ENCODE measurements at regions not wholly inside any gene's neighbourhood (a gene's known extent, or its start where the extent isn't known, plus 50 kb on each side); places are given as distances from the start of the nearest gene placed in this dataset.

GRCh38 chr7:155918720-155919390 lies 106.6 kb upstream of the SHH start:
- ChIA-PET POLR2A (interaction anchor here (0.6 kb wide), 1 partner anchor 49 kb away, joined by 14 read pairs; no protein-coding TSS in a partner anchor), CTCF (no interaction called here)
- H3K36me3 ChIP-seq (ENCODE audit: control insufficient read depth in 2 of 2, extremely low read depth in 1 of 2, insufficient read depth in 2 of 2, low read length in 2 of 2) = no peaks in the 10 kb centered on the region
- H3K27ac ChIP-seq (ENCODE audit: insufficient read depth, low read depth, low read length) = peak overlapping the region; percentile 10
- H2AFZ ChIP-seq (ENCODE audit: low read depth, low read length) = no peak overlapping the region
- TF ChIP-seq JUN (IDR thresholded peaks at IDR 0.05; ENCODE audit: borderline replicate concordance, insufficient read depth, insufficient read length, low read depth) (peak; percentile 14), FOS (IDR thresholded peaks at IDR 0.05; ENCODE audit: borderline replicate concordance, insufficient read depth, low read length) (peak; percentile 17), GATA2 (IDR thresholded peaks at IDR 0.05; ENCODE audit: insufficient read depth, insufficient read length, low read depth, low read length) (no peak)
- no peaks in the 10 kb centered on the region for H4K20me1 ChIP-seq (replicated peaks; ENCODE audit: control insufficient read depth, extremely low read depth, insufficient read depth, low read length)
- H3K9me1 ChIP-seq (replicated peaks; ENCODE audit: control insufficient read depth, extremely low read depth, insufficient read depth, low read length) = no peaks in the 10 kb centered on the region
- no peak overlapping the region for H3K4me2 ChIP-seq (ENCODE audit: insufficient read depth, low read length)
- no peak overlapping the region for H3K4me3 ChIP-seq (replicated peaks in 1 of 3; ENCODE audit: insufficient read depth in 1 of 3, low read depth in 1 of 3, low read length in 3 of 3)
- no peak overlapping the region for H3K9ac ChIP-seq (replicated peaks; ENCODE audit: extremely low read depth, insufficient read depth, low read length)
- H3K4me1 ChIP-seq (ENCODE audit: control insufficient read depth, extremely low read depth, insufficient read depth, low read length) = peaks cover 2% of the 10 kb centered on the region
- FAIRE-seq (peak; percentile 8), DNase-seq (ENCODE audit: low read depth, low spot score) (peak; percentile 48)
- H3K9me3 ChIP-seq (replicated peaks; ENCODE audit: control insufficient read depth, insufficient read depth, low read length) = no peaks in the 10 kb centered on the region
- H3K27me3 ChIP-seq (ENCODE audit: control insufficient read depth in 2 of 2, insufficient read depth in 2 of 2, low read length in 2 of 2) = no peaks in the 10 kb centered on the region
- dilution Hi-C loops (cut with MboI; ENCODE audit: extremely low pct_ligation_motif_present, low sequenced_read_pairs) = no loop called here
- intact Hi-C loops (cut with micrococcal nuclease) = loop anchor here (1.0 kb wide), 2 partner anchors 32 to 43 kb away; no protein-coding TSS in a partner anchor
- no TSS peak for BruUV-seq (replicated peaks)
- H3K79me2 ChIP-seq (ENCODE audit: control insufficient read depth, insufficient read depth, low read length) = no peaks in the 10 kb centered on the region

DNA sequence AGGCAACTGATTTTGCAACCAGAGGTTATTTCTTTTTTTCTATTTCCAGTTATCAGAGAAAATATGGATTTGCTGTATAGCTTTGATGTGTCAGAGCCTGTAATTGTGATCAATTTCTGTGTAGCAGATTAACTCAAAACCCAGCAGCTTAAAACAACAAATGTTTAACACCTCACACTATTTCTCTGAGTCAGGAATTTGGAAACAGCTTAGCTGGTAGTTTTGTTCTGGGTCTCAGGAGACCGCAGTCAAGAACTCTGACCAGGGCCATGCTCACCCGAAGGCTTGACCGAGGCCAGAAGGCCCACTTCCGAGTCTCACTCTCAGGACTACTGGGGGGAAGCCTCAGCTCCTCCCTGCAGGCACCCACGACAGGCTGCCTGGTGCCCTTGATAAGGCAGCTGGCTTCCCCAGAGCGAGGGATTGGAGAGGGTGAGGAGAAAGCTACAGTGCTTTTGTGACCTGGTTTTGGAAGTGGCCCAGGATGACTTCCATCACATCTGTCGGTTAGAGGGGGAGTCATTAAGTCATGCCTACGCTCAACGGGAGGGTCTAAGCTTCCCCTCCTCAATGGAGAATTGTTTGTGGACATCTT lies 105.7 kb upstream of the SHH start:
- Histone ChIP-seq H3K27ac (ENCODE audit: insufficient read depth, low read depth, low read length) (no peak overlapping the region), H3K9me1 (replicated peaks; ENCODE audit: control insufficient read depth, extremely low read depth, insufficient read depth, low read length) (no peaks in the 10 kb centered on the region), H4K20me1 (replicated peaks; ENCODE audit: control insufficient read depth, extremely low read depth, insufficient read depth, low read length) (no peaks in the 10 kb centered on the region), H3K4me1 (ENCODE audit: control insufficient read depth, extremely low read depth, insufficient read depth, low read length) (peaks cover 2% of the 10 kb centered on the region), H3K79me2 (ENCODE audit: control insufficient read depth, insufficient read depth, low read length) (no peaks in the 10 kb centered on the region), H3K9me3 (replicated peaks; ENCODE audit: control insufficient read depth, insufficient read depth, low read length) (no peaks in the 10 kb centered on the region), H3K4me2 (ENCODE audit: insufficient read depth, low read length) (no peak overlapping the region), H2AFZ (ENCODE audit: low read depth, low read length) (no peak overlapping the region), H3K36me3 (ENCODE audit: control insufficient read depth in 2 of 2, extremely low read depth in 1 of 2, insufficient read depth in 2 of 2, low read length in 2 of 2) (no peaks in the 10 kb centered on the region), H3K4me3 (replicated peaks in 1 of 3; ENCODE audit: insufficient read depth in 1 of 3, low read depth in 1 of 3, low read length in 3 of 3) (no peak overlapping the region), H3K27me3 (ENCODE audit: control insufficient read depth in 2 of 2, insufficient read depth in 2 of 2, low read length in 2 of 2) (no peaks in the 10 kb centered on the region), H3K9ac (replicated peaks; ENCODE audit: extremely low read depth, insufficient read depth, low read length) (no peak overlapping the region)
- ChIA-PET CTCF (no interaction called here), POLR2A (no interaction called here)
- FAIRE-seq (no peak), DNase-seq (ENCODE audit: low read depth, low spot score) (no peak)
- dilution Hi-C loops (cut with MboI; ENCODE audit: extremely low pct_ligation_motif_present, low sequenced_read_pairs) = no loop called here
- intact Hi-C loops (cut with micrococcal nuclease) = no loop called here
- no TSS peak for BruUV-seq (replicated peaks)
- TF ChIP-seq MYC (IDR thresholded peaks at IDR 0.05; ENCODE audit: low read depth, low read length) = no peak
- TF ChIP-seq EZH2 (IDR thresholded peaks at IDR 0.05; ENCODE audit: borderline replicate concordance, low read depth, low read length, severe bottlenecking) = no peak
- no peak for TF ChIP-seq FOS (IDR thresholded peaks at IDR 0.05; ENCODE audit: borderline replicate concordance, insufficient read depth, low read length)
- TF ChIP-seq JUN (IDR thresholded peaks at IDR 0.05; ENCODE audit: borderline replicate concordance, insufficient read depth, insufficient read length, low read depth) = no peak
- no peak for TF ChIP-seq GATA2 (IDR thresholded peaks at IDR 0.05; ENCODE audit: insufficient read depth, insufficient read length, low read depth, low read length)
- no peak for TF ChIP-seq POLR2A (IDR thresholded peaks at IDR 0.05; ENCODE audit: low read depth, low read length)
- no peak for TF ChIP-seq MAX (IDR thresholded peaks at IDR 0.05; ENCODE audit: insufficient read depth, insufficient read length)
- no peak for TF ChIP-seq CTCF (IDR thresholded peaks at IDR 0.05; ENCODE audit: extremely low read depth in 1 of 2, insufficient read depth in 1 of 2, low read depth in 1 of 2, low read length in 2 of 2)
- no peak for TF ChIP-seq POLR2AphosphoS5 (IDR thresholded peaks at IDR 0.05; ENCODE audit: insufficient read depth, low read depth, low read length)
